K562 (cell line): ENCODE measurements at regions not wholly inside any gene's neighbourhood (a gene's known extent, or its start where the extent isn't known, plus 50 kb on each side); places are given as distances from the start of the nearest gene placed in this dataset.

Source experiments
- SP1 ChIP-seq: sonication (generic); formaldehyde crosslinking; IDR thresholded peaks from 2 replicates; pipeline ENCODE4 v1.8.1; 2022; ENCODE audit warnings: mild to moderate bottlenecking, missing genetic modification reagents
- XRCC3 ChIP-seq: fragments of 450-650 bp; IDR thresholded peaks from 2 replicates; pipeline ENCODE4 v1.6.1; 2017; ENCODE audit warnings: mild to moderate bottlenecking, moderate library complexity
- ZNF354B ChIP-seq: fragments of 250-450 bp; sonication (Bioruptor Pico); IDR thresholded peaks from 2 replicates; pipeline ENCODE4 v1.4.0; 2020
- TF ChIP-seq, protein P1 (sequence below): conservative IDR thresholded peaks from 2 replicates; pipeline ENCODE4 v1.6.1; 2011; ENCODE audit warnings: low read depth, mild to moderate bottlenecking, low read length; ENCODE audit not compliant: control insufficient read depth
- TF ChIP-seq, protein P2 (sequence below), 2 experiments: fragments of 450-650 bp in 1 of 2; sonication (generic) in 1 of 2; formaldehyde crosslinking in 1 of 2; IDR thresholded peaks in 1 of 2; conservative IDR thresholded peaks in 1 of 2; 2 replicates each; pipeline versions ENCODE4 v1.6.1 to v1.8.1; 2016 to 2023; ENCODE audit warnings: mild to moderate bottlenecking in 2 of 2, moderate library complexity in 2 of 2, inconsistent platforms in 1 of 2, missing genetic modification reagents in 1 of 2

DNA sequence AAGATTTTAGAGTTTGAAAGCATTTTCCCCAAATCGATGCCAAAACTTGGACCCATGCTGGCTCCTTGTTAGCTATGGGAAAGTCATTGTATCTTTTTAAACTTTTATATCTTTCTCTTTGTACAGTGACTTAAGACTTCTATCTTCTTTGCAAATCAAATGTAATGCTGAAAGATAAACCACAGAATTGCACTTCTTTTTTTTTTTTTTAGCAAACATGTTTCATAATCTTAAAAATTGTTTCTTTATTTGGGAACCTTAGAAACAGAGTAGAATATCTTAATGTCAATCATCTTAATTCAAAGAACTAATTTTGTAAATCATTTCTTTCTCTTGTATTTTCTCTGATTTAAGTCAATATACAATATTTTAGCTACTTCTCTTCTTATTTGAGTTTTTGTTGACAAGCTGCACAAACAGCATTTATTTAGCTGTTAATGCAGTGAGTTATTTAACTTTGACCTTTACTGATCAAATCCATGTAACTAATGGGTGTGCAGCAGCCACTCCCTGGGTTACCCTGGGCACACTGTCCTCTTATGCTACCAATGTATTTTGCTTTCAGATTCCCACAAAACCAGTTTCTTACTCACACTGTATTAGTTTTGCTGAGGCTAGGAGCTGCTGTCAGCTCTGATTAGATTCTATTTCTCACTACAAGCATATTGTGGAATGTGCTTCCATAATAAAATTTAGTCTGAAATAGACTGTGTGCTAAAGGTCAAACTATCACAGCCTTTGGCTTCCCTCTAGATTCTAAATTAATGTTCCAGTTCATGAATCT, 279.6 kb downstream of the ADGB start:
- TF ChIP-seq, protein P1, sequence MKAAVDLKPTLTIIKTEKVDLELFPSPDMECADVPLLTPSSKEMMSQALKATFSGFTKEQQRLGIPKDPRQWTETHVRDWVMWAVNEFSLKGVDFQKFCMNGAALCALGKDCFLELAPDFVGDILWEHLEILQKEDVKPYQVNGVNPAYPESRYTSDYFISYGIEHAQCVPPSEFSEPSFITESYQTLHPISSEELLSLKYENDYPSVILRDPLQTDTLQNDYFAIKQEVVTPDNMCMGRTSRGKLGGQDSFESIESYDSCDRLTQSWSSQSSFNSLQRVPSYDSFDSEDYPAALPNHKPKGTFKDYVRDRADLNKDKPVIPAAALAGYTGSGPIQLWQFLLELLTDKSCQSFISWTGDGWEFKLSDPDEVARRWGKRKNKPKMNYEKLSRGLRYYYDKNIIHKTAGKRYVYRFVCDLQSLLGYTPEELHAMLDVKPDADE: no peak
- TF ChIP-seq, protein P2, sequence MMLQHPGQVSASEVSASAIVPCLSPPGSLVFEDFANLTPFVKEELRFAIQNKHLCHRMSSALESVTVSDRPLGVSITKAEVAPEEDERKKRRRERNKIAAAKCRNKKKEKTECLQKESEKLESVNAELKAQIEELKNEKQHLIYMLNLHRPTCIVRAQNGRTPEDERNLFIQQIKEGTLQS (IDR thresholded peaks at IDR 0.05): no peak
- TF ChIP-seq, protein P2 (CRISPR knock-in tag; conservative IDR thresholded peaks at IDR 0.05): no peak
- TF ChIP-seq XRCC3 (no peak), SP1 (CRISPR knock-in tag) (no peak), ZNF354B (no peak)
